H1 (cell line): ENCODE measurements at regions not wholly inside any gene's neighbourhood (a gene's known extent, or its start where the extent isn't known, plus 50 kb on each side); places are given as distances from the start of the nearest gene placed in this dataset.

Source experiments
- CTCF ChIA-PET: fragments of 300-600 bp; sonication (Branson Sonifier 250); formaldehyde crosslinking; loops from one replicate; lab custom pipeline; 2021; ENCODE audit not compliant: partially characterized antibody; lab: Charles Lee
- POLR2A ChIA-PET: fragments of 300-600 bp; sonication (Branson Sonifier 250); formaldehyde crosslinking; loops from one replicate; lab custom pipeline; 2021; ENCODE audit warnings: inconsistent platforms; ENCODE audit not compliant: partially characterized antibody; lab: Charles Lee
- DNase-seq, 2 experiments: peaks; one replicate each; pipeline versions ENCODE4 v3.0.0 to v3.0.0-alpha.2; 2010 to 2022; ENCODE audit warnings: low spot score in 2 of 2, low read depth in 1 of 2, mixed read lengths in 1 of 2
- FAIRE-seq: peaks from 2 replicates; lab custom pipeline; 2011; peaks lifted over from hg19 to GRCh38; lab: Jason Lieb, UNC
- H2AFZ ChIP-seq: 2 replicates; pipeline ENCODE4 v1.8.1; 2012; ENCODE audit warnings: low read length, inconsistent platforms
- H2AK5ac ChIP-seq: 2 replicates; pipeline ENCODE4 v1.6.1; 2013; ENCODE audit warnings: low read depth, low read length
- H2BK120ac ChIP-seq: replicated peaks from 2 replicates; pipeline ENCODE3; 2013; ENCODE audit warnings: low read depth, low read length, inconsistent platforms
- H2BK12ac ChIP-seq: 2 replicates; pipeline ENCODE4 v1.6.1; 2013; ENCODE audit warnings: low read depth, low read length
- H2BK15ac ChIP-seq: 2 replicates; pipeline ENCODE4 v1.6.1; 2013; ENCODE audit warnings: low read length
- H2BK20ac ChIP-seq: 2 replicates; pipeline ENCODE4 v1.6.1; 2013; ENCODE audit warnings: low read length
- H2BK5ac ChIP-seq: 2 replicates; pipeline ENCODE4 v1.6.1; 2013; ENCODE audit warnings: low read depth, low read length
- H3K14ac ChIP-seq: 2 replicates; pipeline ENCODE4 v1.6.1; 2013; ENCODE audit warnings: inconsistent platforms; ENCODE audit not compliant: insufficient read length
- H3K18ac ChIP-seq: 2 replicates; pipeline ENCODE4 v1.6.1; 2013; ENCODE audit warnings: low read length; ENCODE audit errors: extremely low read depth
- H3K23ac ChIP-seq: 2 replicates; pipeline ENCODE4 v1.6.1; 2013; ENCODE audit warnings: inconsistent platforms; ENCODE audit not compliant: insufficient read length
- H3K23me2 ChIP-seq: 2 replicates; pipeline ENCODE4 v1.6.1; 2013; ENCODE audit warnings: low read depth, low read length
- H3K27ac ChIP-seq: 2 replicates; pipeline ENCODE4 v1.6.1; 2011; ENCODE audit warnings: low read depth, low read length, inconsistent platforms
- H3K27me3 ChIP-seq, 4 experiments: replicated peaks in 1 of 4; 1 replicate in 1 of 4; 2 replicates in 3 of 4; pipeline versions ENCODE4 v1.6.1 to v1.8.1; 2011 to 2013; ENCODE audit warnings: low read length in 3 of 4, mild to moderate bottlenecking in 3 of 4, inconsistent platforms in 2 of 4, mixed read lengths in 2 of 4, moderate library complexity in 1 of 4; ENCODE audit not compliant: control insufficient read depth in 3 of 4, insufficient read depth in 3 of 4; ENCODE audit errors: extremely low read depth in 1 of 4
- H3K36me3 ChIP-seq, 4 experiments: 2 replicates each; pipeline versions ENCODE4 v1.6.1 to v1.8.1; 2011 to 2013; ENCODE audit warnings: mild to moderate bottlenecking in 4 of 4, low read length in 3 of 4, moderate library complexity in 2 of 4, control low read depth in 1 of 4, inconsistent platforms in 1 of 4; ENCODE audit not compliant: insufficient read depth in 4 of 4, control insufficient read depth in 2 of 4
- H3K4ac ChIP-seq: replicated peaks from 2 replicates; pipeline ENCODE3; 2013; ENCODE audit warnings: low read length, low read depth, mixed read lengths, inconsistent platforms; ENCODE audit not compliant: insufficient read length
- H3K4me1 ChIP-seq, 4 experiments: replicated peaks in 1 of 4; 1 replicate in 1 of 4; 2 replicates in 3 of 4; pipeline versions ENCODE4 v1.6.1 to v1.8.1; 2011 to 2013; ENCODE audit warnings: low read length in 3 of 4, inconsistent platforms in 2 of 4, mixed read lengths in 1 of 4; ENCODE audit not compliant: insufficient read depth in 4 of 4, control insufficient read depth in 3 of 4
- H3K4me2 ChIP-seq, 2 experiments: 2 replicates each; pipeline versions ENCODE4 v1.6.1 to v1.8.1; 2011 to 2013; ENCODE audit warnings: low read depth in 2 of 2, low read length in 2 of 2, control low read depth in 1 of 2, inconsistent platforms in 1 of 2, mild to moderate bottlenecking in 1 of 2; ENCODE audit not compliant: insufficient read depth in 1 of 2
- H3K4me3 ChIP-seq, 4 experiments: fragments of 200-600, 300-600 bp in 1 of 4; sonication (generic), shearing (Covaris generic), sonication (Bioruptor Twin) in 1 of 4; 2 replicates each; pipeline versions ENCODE4 v1.5.1 to v1.8.1; 2011 to 2016; ENCODE audit warnings: low read length in 4 of 4, low read depth in 3 of 4, control low read depth in 2 of 4, inconsistent platforms in 2 of 4, mild to moderate bottlenecking in 2 of 4, mixed read lengths in 1 of 4, moderate library complexity in 1 of 4; ENCODE audit not compliant: insufficient read depth in 2 of 4; ENCODE audit errors: extremely low read depth in 1 of 4
- H3K56ac ChIP-seq: replicated peaks from 2 replicates; pipeline ENCODE3; 2013; ENCODE audit warnings: low read depth, mild to moderate bottlenecking, mixed read lengths, low read length, inconsistent platforms; ENCODE audit not compliant: insufficient read length
- H3K79me1 ChIP-seq: 2 replicates; pipeline ENCODE4 v1.6.1; 2013; ENCODE audit warnings: low read depth, low read length, control low read depth
- H3K79me2 ChIP-seq, 2 experiments: 2 replicates each; pipeline versions ENCODE4 v1.6.1 to v1.8.1; 2012 to 2013; ENCODE audit warnings: low read length in 2 of 2, mild to moderate bottlenecking in 2 of 2, inconsistent platforms in 1 of 2; ENCODE audit not compliant: insufficient read depth in 2 of 2, control insufficient read depth in 1 of 2
- H3K9ac ChIP-seq, 4 experiments: replicated peaks in 1 of 4; 1 replicate in 1 of 4; 2 replicates in 3 of 4; pipeline versions ENCODE4 v1.6.1 to v1.8.1; 2011 to 2013; ENCODE audit warnings: low read depth in 3 of 4, low read length in 3 of 4, control low read depth in 2 of 4, mild to moderate bottlenecking in 2 of 4, moderate library complexity in 2 of 4, inconsistent platforms in 1 of 4; ENCODE audit errors: extremely low read depth in 1 of 4
- H3K9me3 ChIP-seq, 2 experiments: 2 replicates each; pipeline versions ENCODE4 v1.6.1 to v1.8.1; 2012 to 2013; ENCODE audit warnings: mild to moderate bottlenecking in 2 of 2, moderate library complexity in 2 of 2, control low read depth in 1 of 2, inconsistent platforms in 1 of 2, low read depth in 1 of 2, low read length in 1 of 2, mixed read lengths in 1 of 2; ENCODE audit not compliant: insufficient read depth in 2 of 2
- H4K20me1 ChIP-seq, 2 experiments: replicated peaks in 1 of 2; 2 replicates each; pipeline versions ENCODE3 to v1.8.1; 2011 to 2013; ENCODE audit warnings: inconsistent platforms in 2 of 2, low read length in 2 of 2, mild to moderate bottlenecking in 1 of 2; ENCODE audit not compliant: insufficient read depth in 2 of 2, control insufficient read depth in 1 of 2
- H4K5ac ChIP-seq: 2 replicates; pipeline ENCODE4 v1.6.1; 2013; ENCODE audit warnings: low read length, low read depth, mixed read lengths, inconsistent platforms; ENCODE audit not compliant: insufficient read length
- H4K8ac ChIP-seq: 2 replicates; pipeline ENCODE4 v1.8.0; 2013; ENCODE audit warnings: mild to moderate bottlenecking, moderate library complexity, low read length, inconsistent platforms; ENCODE audit not compliant: insufficient read depth; ENCODE audit errors: extremely low read depth
- H4K91ac ChIP-seq: replicated peaks from 2 replicates; pipeline ENCODE3; 2013; ENCODE audit warnings: low read length, mixed read lengths, inconsistent platforms; ENCODE audit not compliant: insufficient read length
- BACH1 ChIP-seq: IDR thresholded peaks from 2 replicates; pipeline ENCODE4 v1.6.1; 2012; ENCODE audit warnings: low read length, improper control_type of control experiment
- CTBP2 ChIP-seq: IDR thresholded peaks from 2 replicates; pipeline ENCODE4 v1.7.0; 2011; ENCODE audit warnings: borderline replicate concordance, mild to moderate bottlenecking, moderate library complexity, mixed read lengths, low read length; ENCODE audit not compliant: insufficient read depth, insufficient read length
- EGR1 ChIP-seq: IDR thresholded peaks from 2 replicates; pipeline ENCODE4 v1.6.1; 2011; ENCODE audit warnings: low read depth, low read length, borderline replicate concordance
- HDAC6 ChIP-seq: IDR thresholded peaks from one replicate; pipeline ENCODE4 v1.7.1; 2012; ENCODE audit warnings: low read depth, mild to moderate bottlenecking, inconsistent platforms, low read length, moderate library complexity
- MAFK ChIP-seq: IDR thresholded peaks from 2 replicates; pipeline ENCODE4 v1.6.1; 2012; ENCODE audit warnings: low read depth, mild to moderate bottlenecking, improper control_type of control experiment, low read length
- NANOG ChIP-seq: IDR thresholded peaks from 2 replicates; pipeline ENCODE4 v1.6.1; 2011; ENCODE audit warnings: low read length, low read depth, mild to moderate bottlenecking, inconsistent platforms; ENCODE audit not compliant: insufficient read depth, poor library complexity, severe bottlenecking
- PHF8 ChIP-seq: fragments of 200-600 bp; sonication (generic); conservative IDR thresholded peaks from 2 replicates; pipeline ENCODE4 v1.7.1; 2012; ENCODE audit warnings: low read depth, mild to moderate bottlenecking, inconsistent platforms, low read length, moderate library complexity
- RAD21 ChIP-seq, 2 experiments: IDR thresholded peaks in 1 of 2; conservative IDR thresholded peaks in 1 of 2; 2 replicates each; pipeline ENCODE4 v1.6.1; 2011; ENCODE audit warnings: low read depth in 2 of 2, low read length in 2 of 2, improper control_type of control experiment in 1 of 2, inconsistent platforms in 1 of 2, mild to moderate bottlenecking in 1 of 2, moderate library complexity in 1 of 2
- RFX5 ChIP-seq: IDR thresholded peaks from 2 replicates; pipeline ENCODE4 v1.6.1; 2011; ENCODE audit warnings: low read depth, low read length, improper control_type of control experiment, borderline replicate concordance
- SP2 ChIP-seq: IDR thresholded peaks from 2 replicates; pipeline ENCODE4 v1.6.1; 2012; ENCODE audit warnings: mild to moderate bottlenecking, low read length, inconsistent platforms
- TBP ChIP-seq: IDR thresholded peaks from 2 replicates; pipeline ENCODE4 v1.6.1; 2011; ENCODE audit warnings: low read depth, low read length, improper control_type of control experiment
- YY1 ChIP-seq: IDR thresholded peaks from 2 replicates; pipeline ENCODE4 v1.6.1; 2011; ENCODE audit warnings: low read depth, mild to moderate bottlenecking, low read length
- WGBS, 2 experiments: shearing (Covaris generic) in 1 of 2; methylation state at CpG; one replicate each; pipeline versions ENCODE4 v1.1.6 to v1.1.7; 2013 to 2015; ENCODE audit warnings: low lambda C conversion rate in 2 of 2, mixed read lengths in 2 of 2, inconsistent platforms in 1 of 2, low coverage in 1 of 2, missing lambda C conversion rate in 1 of 2; ENCODE audit not compliant: insufficient replicate concordance in 2 of 2, insufficient coverage in 1 of 2, insufficient read length in 1 of 2; ENCODE audit errors: extremely low coverage in 1 of 2, missing lambda C conversion rate in 1 of 2; 5-methylcytosine and 5-hydroxymethylcytosine counted together
- TF ChIP-seq, protein P1 (sequence below): IDR thresholded peaks from 2 replicates; pipeline ENCODE4 v1.6.1; 2011; ENCODE audit warnings: low read depth, mild to moderate bottlenecking, low read length; ENCODE audit not compliant: insufficient read depth

DNA sequence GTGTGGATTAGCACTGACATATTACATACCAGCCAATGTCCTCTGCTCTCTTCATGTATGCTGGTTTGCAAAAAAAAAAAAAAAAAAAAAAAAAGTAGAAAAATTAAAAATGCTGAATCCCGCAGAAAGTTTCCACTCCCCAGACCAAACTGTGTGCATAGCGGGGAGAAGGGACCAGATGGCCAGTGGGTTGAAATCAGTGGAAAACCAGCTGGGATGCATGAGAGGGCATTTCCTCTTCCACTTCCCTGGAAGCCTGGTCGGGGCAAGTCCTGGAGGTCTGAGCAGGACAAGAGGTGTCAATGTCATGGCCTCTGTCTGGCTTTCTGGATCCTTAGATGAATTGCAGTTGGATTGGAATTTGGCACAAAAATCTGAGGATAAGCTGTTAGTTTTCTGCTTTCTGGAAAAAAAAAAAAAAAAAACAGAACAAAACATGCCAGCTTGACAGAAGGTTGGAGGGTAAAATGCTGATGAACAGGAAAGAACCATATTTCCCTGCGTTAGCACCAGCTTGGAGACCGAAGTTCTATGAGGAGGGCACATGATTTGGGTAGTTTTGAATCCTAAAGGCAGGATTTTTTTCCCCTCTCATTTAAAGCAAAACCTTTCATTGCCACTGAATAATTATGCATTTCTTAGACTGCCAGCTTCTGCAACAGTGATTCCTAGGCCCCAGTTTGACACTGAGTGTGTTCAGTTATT lies 941.5 kb upstream of the EEF2KMT start:
- Histone ChIP-seq H3K18ac (no peak overlapping the region), H4K8ac (no peak overlapping the region), H3K36me3 (no peaks in the 10 kb centered on the region), H2BK5ac (no peak overlapping the region), H4K91ac (no peak overlapping the region), H3K4ac (no peak overlapping the region), H3K4me2 (no peak overlapping the region), H3K23me2 (no peaks in the 10 kb centered on the region), H3K27ac (no peak overlapping the region), H3K4me3 (no peak overlapping the region), H3K56ac (no peak overlapping the region), H3K79me2 (no peaks in the 10 kb centered on the region), H2AFZ (no peak overlapping the region), H2BK120ac (no peak overlapping the region), H3K79me1 (no peaks in the 10 kb centered on the region), H2BK15ac (no peak overlapping the region), H3K9ac (no peak overlapping the region), H4K20me1 (no peaks in the 10 kb centered on the region), H2BK20ac (no peak overlapping the region), H3K23ac (no peak overlapping the region), H3K27me3 (no peaks in the 10 kb centered on the region), H3K4me1 (peaks cover 0 to 7% (median 3%) of the 10 kb centered on the region in 4 experiments; a peak in 4 of 7 replicates), H3K14ac (no peak overlapping the region), H2AK5ac (no peak overlapping the region), H3K9me3 (no peaks in the 10 kb centered on the region), H2BK12ac (no peak overlapping the region), H4K5ac (no peak overlapping the region)
- 94% methylated on average over 5 of the region's 5 CpGs; no CpG with 5 or more reads in 1 of the 2 experiments for WGBS, 2 experiments
- no peak for FAIRE-seq
- CTCF ChIA-PET: interaction anchor here (0.6 to 1.4 kb wide), 6 partner anchors 9 to 608 kb away, joined by 3 to 5 read pairs (median 4); no protein-coding TSS in a partner anchor
- DNase-seq: no peak
- POLR2A ChIA-PET: no interaction called here
- no peak for TF ChIP-seq RAD21 (IDR thresholded peaks at IDR 0.05 in 1 of 2, conservative IDR thresholded peaks at IDR 0.05 in 1 of 2; ENCODE audit: low read depth in 2 of 2, low read length in 2 of 2)
- no peak for TF ChIP-seq TBP
- no peak for TF ChIP-seq EGR1
- TF ChIP-seq BACH1: no peak
- no peak for TF ChIP-seq RFX5
- no peak for TF ChIP-seq PHF8
- TF ChIP-seq NANOG: no peak
- TF ChIP-seq HDAC6: no peak
- TF ChIP-seq, protein P1, sequence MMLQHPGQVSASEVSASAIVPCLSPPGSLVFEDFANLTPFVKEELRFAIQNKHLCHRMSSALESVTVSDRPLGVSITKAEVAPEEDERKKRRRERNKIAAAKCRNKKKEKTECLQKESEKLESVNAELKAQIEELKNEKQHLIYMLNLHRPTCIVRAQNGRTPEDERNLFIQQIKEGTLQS: no peak
- no peak for TF ChIP-seq SP2
- no peak for TF ChIP-seq YY1
- TF ChIP-seq CTBP2: no peak
- TF ChIP-seq MAFK: no peak
